Uterus (tissue), 2 donors: ENCODE measurements at regions not wholly inside any gene's neighbourhood (a gene's known extent, or its start where the extent isn't known, plus 50 kb on each side); places are given as distances from the start of the nearest gene placed in this dataset.

Source experiments
- POLR2A ChIP-seq, 2 donors: fragments of 450-650 bp; IDR thresholded peaks; one replicate each; pipeline ENCODE4 v1.6.1; 2016; ENCODE audit warnings: antibody characterized with exemption in 2 of 2, mild to moderate bottlenecking in 1 of 2, moderate library complexity in 1 of 2
- TF ChIP-seq, protein P1 (sequence below), 4 experiments: fragments of 200-600 bp in 2 of 4; fragments of 450-650 bp in 2 of 4; sonication (generic) in 2 of 4; IDR thresholded peaks; one replicate each; pipeline ENCODE4 v1.5.1; 2016 to 2019; ENCODE audit warnings: antibody characterized with exemption in 4 of 4, mild to moderate bottlenecking in 2 of 4, moderate library complexity in 1 of 4

DNA sequence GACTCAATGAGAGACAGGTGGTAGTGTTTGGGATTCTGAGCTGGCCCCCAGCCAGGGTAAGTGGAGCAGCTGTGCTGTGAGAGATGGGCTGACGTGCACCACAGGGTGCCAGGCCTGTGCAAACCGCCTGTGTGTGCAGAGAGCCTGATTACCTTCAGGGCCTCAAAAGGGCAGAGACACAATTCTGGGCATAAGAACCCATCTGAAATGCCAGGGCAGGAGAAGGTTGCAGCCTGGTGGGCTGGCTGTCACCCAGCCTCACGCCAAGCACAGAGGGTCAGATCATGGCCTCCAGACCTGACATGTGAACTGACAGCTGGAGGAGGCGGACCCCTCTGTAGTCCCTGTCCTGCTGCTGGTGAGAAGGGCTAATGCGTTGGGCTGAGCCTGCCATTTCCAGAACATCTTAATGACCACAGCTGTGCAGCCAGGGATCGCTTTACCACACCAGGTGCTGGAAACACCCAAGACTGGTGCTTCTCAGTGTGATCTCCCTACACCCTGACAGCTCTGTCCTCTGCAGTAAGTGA lies 100.9 kb downstream of the ARL4C start:
- TF ChIP-seq, protein P1, sequence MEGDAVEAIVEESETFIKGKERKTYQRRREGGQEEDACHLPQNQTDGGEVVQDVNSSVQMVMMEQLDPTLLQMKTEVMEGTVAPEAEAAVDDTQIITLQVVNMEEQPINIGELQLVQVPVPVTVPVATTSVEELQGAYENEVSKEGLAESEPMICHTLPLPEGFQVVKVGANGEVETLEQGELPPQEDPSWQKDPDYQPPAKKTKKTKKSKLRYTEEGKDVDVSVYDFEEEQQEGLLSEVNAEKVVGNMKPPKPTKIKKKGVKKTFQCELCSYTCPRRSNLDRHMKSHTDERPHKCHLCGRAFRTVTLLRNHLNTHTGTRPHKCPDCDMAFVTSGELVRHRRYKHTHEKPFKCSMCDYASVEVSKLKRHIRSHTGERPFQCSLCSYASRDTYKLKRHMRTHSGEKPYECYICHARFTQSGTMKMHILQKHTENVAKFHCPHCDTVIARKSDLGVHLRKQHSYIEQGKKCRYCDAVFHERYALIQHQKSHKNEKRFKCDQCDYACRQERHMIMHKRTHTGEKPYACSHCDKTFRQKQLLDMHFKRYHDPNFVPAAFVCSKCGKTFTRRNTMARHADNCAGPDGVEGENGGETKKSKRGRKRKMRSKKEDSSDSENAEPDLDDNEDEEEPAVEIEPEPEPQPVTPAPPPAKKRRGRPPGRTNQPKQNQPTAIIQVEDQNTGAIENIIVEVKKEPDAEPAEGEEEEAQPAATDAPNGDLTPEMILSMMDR (IDR thresholded peaks at IDR 0.05): no peak
- no peak for TF ChIP-seq POLR2A (IDR thresholded peaks at IDR 0.05)
